ENCODE measurements at regions not wholly inside any gene's neighbourhood (a gene's known extent, or its start where the extent isn't known, plus 50 kb on each side); places are given as distances from the start of the nearest gene placed in this dataset.

DNA sequence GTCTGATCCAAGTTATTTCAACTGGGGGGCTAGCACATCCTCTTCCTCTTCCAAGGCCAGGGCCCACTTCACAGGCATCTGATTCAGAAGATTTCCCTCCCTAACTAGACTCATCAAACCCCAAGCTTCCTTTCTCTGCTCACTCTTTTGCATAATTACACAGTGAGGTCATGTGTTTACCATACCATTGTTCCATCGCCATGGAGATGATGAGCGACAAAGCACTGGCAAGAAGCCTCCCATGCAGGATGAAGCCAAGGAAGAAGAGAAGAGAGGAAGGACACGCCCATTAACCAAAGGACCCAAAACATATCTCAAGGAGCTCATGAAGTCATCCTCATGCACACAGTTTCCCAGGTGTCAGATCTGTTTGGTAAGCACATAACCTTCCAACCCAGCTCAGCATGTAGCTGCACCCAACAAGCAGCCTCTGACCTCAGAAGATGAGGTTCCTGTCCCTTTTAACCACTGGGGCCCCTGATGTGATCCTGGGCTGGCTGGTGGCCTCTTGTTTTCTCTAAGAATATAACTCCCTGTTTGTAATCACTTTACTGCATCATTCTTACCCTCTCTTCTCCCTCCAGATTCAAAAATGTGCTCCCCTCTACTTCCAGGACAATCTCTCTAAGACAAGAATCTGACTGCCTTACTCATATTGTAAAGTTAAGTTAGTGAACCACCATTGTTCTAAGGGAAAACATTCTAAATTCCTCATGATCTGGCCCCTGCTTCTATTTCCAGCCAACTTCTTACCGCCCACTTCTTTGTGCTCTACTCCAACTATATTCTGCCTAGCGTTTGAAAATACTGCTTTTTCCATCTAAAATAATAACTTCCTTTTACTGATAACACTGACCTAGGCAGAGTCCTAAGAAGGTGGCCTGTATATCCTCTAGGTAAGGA is 190.1 kb downstream of the TTC32 start:
- TF ChIP-seq, protein P1, sequence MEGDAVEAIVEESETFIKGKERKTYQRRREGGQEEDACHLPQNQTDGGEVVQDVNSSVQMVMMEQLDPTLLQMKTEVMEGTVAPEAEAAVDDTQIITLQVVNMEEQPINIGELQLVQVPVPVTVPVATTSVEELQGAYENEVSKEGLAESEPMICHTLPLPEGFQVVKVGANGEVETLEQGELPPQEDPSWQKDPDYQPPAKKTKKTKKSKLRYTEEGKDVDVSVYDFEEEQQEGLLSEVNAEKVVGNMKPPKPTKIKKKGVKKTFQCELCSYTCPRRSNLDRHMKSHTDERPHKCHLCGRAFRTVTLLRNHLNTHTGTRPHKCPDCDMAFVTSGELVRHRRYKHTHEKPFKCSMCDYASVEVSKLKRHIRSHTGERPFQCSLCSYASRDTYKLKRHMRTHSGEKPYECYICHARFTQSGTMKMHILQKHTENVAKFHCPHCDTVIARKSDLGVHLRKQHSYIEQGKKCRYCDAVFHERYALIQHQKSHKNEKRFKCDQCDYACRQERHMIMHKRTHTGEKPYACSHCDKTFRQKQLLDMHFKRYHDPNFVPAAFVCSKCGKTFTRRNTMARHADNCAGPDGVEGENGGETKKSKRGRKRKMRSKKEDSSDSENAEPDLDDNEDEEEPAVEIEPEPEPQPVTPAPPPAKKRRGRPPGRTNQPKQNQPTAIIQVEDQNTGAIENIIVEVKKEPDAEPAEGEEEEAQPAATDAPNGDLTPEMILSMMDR (conservative IDR thresholded peaks at IDR 0.05): no peak
- no peak for TF ChIP-seq ZFX (IDR thresholded peaks at IDR 0.05)
- H3K27ac ChIP-seq: no peak overlapping the region

DNA sequence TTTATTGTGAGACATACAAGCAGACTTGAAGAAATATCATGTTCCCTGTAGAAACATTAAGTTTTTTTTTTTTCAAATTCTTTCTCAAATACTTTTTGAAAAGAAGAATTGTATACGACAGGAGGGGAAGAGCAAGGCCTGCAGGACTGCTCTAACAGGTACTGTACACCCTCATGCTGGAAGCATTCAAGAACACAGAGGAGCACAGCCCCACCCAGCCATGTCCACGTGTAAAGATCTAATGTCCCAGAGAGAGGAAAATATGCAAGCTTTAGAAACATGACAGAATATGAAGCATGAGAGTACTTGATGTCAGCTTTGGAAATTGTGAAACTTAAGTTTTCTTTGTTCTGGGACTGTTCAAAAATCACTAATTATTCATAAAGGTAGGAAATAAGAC is 191.6 kb downstream of the TTC32 start:
- H3K27ac ChIP-seq: no peak overlapping the region
- TF ChIP-seq, protein P1 (conservative IDR thresholded peaks at IDR 0.05): no peak
- no peak for TF ChIP-seq ZFX (IDR thresholded peaks at IDR 0.05)

DNA sequence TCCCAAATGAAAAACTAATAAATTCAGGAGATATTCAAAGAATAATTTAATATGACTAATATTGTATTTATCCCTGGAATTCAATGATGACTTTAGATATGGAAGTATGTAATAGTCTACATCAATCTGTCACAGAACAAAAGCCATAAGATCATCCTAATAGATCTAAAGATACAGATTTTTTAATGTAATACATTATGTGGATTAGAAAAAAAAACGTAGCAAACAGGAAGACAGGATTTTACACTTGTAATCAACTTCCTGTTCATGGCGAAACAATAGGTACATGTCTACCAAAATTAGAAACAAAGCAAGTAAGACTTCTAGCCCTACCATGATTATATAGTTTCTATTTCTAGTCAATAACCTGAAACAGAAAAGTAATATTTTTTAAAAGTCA is 192.2 kb downstream of the TTC32 start:
- no peak overlapping the region for H3K27ac ChIP-seq
- TF ChIP-seq ZFX (IDR thresholded peaks at IDR 0.05): no peak
- TF ChIP-seq, protein P1 (conservative IDR thresholded peaks at IDR 0.05): no peak

DNA sequence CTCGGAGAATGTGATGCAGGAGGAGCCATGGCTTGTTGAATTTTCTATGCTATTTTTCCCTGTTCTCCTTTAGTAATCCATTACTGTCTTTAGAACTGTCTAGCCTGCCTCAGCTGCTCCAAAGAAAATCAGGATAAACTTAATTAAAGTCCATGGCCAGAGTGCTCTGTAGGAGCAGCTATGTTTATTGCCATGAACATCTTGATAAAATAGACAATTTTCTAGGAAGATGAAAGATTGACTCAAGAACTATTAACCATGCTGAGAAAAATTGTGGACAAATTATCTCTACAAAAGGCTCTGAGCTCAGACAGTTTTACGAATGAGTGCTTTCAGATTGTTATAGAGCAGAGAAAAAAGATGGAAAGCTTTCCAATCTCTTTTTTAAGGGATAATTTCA is 193.0 kb downstream of the TTC32 start:
- H3K27ac ChIP-seq: no peak overlapping the region
- TF ChIP-seq, protein P1 (conservative IDR thresholded peaks at IDR 0.05): no peak
- TF ChIP-seq ZFX (IDR thresholded peaks at IDR 0.05): no peak

DNA sequence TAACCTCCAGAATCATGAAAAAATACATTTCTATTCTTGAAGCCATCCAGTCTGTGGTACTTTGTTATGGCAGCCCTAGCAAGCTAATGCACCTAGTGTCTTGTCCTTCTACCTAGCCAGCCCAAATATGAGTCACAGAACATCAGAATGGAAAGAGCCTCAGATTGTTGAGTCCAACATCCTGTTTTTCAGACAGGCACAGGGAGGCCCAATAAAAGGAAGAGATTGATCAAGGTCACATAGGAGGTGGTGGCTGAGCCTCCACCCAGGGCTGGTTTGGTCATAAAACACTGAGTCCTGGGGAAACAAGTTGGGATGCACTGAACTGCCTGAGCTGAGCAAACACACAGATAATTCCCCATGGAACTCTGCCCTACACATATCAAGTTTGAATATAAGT is 195.5 kb downstream of the TTC32 start:
- no peak for TF ChIP-seq ZFX (IDR thresholded peaks at IDR 0.05)
- TF ChIP-seq, protein P1 (conservative IDR thresholded peaks at IDR 0.05): no peak
- no peak overlapping the region for H3K27ac ChIP-seq

DNA sequence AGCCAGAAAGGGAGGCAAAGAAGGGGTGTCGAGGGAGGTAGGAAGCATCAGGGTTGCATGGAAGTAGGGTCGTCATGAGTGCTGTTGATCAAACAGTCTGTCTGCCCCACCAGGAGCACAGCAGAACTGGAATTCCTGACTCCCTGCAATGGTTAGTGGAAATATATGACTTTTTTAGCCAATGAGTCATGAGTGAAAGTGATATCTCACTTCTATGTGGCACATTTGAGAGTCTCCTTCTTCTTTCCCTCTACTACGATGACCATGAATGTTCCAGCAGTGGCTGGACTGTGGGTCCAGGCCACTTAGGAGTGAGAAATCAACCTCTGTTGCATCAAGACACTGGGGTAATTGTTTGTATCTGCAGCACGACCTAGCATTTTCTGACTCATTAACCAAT is 199.5 kb downstream of the TTC32 start:
- no peak for TF ChIP-seq ZFX (IDR thresholded peaks at IDR 0.05)
- TF ChIP-seq, protein P1 (conservative IDR thresholded peaks at IDR 0.05): no peak
- no peak overlapping the region for H3K27ac ChIP-seq

DNA sequence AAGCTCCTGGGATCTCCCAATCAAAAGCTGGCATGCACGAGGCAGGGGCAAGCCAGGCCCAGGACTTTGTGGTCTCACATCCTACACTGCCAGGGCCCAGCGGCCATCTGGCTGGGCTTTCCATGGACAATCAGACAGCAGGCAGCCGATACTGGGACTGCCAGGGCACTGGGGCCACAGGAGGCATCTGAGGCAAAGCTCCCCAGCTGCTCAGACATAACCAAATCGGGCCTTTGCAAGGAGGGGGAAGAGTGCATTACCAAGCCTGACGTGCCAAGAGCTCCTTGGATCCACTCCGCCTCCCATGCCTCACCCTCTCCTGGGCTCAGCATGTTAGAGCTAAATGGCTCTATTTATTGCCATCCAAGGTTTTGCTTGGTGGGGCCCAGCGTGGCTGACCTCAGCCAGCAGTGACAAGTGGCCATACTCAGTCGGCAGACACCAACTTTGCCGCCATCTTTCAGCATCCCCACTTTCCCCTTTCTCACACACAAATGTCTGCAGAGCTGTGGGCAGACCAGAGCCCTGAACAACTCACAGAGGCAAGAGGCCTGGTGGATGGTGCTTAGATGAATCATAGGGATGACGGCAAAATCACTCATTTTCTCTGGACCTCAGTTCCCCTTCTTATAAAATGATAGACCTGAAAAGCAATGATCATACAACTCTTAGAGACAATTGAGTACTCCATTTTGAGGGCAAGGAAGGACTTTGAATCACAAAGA is 200.8 kb downstream of the TTC32 start:
- TF ChIP-seq, protein P1 (conservative IDR thresholded peaks at IDR 0.05): no peak
- no peak for TF ChIP-seq ZFX (IDR thresholded peaks at IDR 0.05)
- no peak overlapping the region for H3K27ac ChIP-seq

All from C4-2B (cell line).